ENCODE measurements at regions not wholly inside any gene's neighbourhood (a gene's known extent, or its start where the extent isn't known, plus 50 kb on each side); places are given as distances from the start of the nearest gene placed in this dataset.

GRCh38 chr2:212708355-212708754 lies 169.8 kb upstream of the ERBB4 start:
- TF ChIP-seq CTCF (IDR thresholded peaks at IDR 0.05; ENCODE audit: insufficient read depth, low read length, poor library complexity, severe bottlenecking) (no peak), EZH2phosphoT487 (conservative IDR thresholded peaks at IDR 0.05; ENCODE audit: low read length) (no peak)
